ENCODE measurements at regions not wholly inside any gene's neighbourhood (a gene's known extent, or its start where the extent isn't known, plus 50 kb on each side); places are given as distances from the start of the nearest gene placed in this dataset.

GRCh38 chr1:79681382-79681781 lies 674.9 kb upstream of the ADGRL4 start:
- TF ChIP-seq CTCF (IDR thresholded peaks at IDR 0.05) = no peak
- TF ChIP-seq ZFX (IDR thresholded peaks at IDR 0.05; ENCODE audit: borderline replicate concordance) = no peak
- H3K27ac ChIP-seq = no peak overlapping the region

GRCh38 chr1:79679916-79680315 lies 673.4 kb upstream of the ADGRL4 start:
- no peak overlapping the region for H3K27ac ChIP-seq
- TF ChIP-seq CTCF (IDR thresholded peaks at IDR 0.05) = no peak
- TF ChIP-seq ZFX (IDR thresholded peaks at IDR 0.05; ENCODE audit: borderline replicate concordance) = no peak

- no peak for TF ChIP-seq CTCF (IDR thresholded peaks at IDR 0.05)
These were observed 661.5 kb upstream of the ADGRL4 start for GRCh38 chr1:79667848-79668696.

GRCh38 chr1:79667166-79667565 lies 660.6 kb upstream of the ADGRL4 start:
- TF ChIP-seq ZFX (IDR thresholded peaks at IDR 0.05; ENCODE audit: borderline replicate concordance) = no peak
- TF ChIP-seq CTCF (IDR thresholded peaks at IDR 0.05) = no peak
- H3K27ac ChIP-seq = no peak overlapping the region

More at GRCh38 chr1:79667848-79668696, 661.5 kb upstream of the ADGRL4 start:
- H3K27ac ChIP-seq = no peak overlapping the region

- TF ChIP-seq ZFX (IDR thresholded peaks at IDR 0.05; ENCODE audit: borderline replicate concordance) (no peak), CTCF (IDR thresholded peaks at IDR 0.05) (no peak)
- no peak overlapping the region for H3K27ac ChIP-seq
These were observed 657.4 kb upstream of the ADGRL4 start for GRCh38 chr1:79663916-79664315.

- TF ChIP-seq CTCF (IDR thresholded peaks at IDR 0.05) = no peak
- no peak for TF ChIP-seq ZFX (IDR thresholded peaks at IDR 0.05; ENCODE audit: borderline replicate concordance)
- no peak overlapping the region for H3K27ac ChIP-seq
These were observed 656.1 kb upstream of the ADGRL4 start for GRCh38 chr1:79662596-79662995.

- no peak overlapping the region for H3K27ac ChIP-seq
- TF ChIP-seq ZFX (IDR thresholded peaks at IDR 0.05; ENCODE audit: borderline replicate concordance) (no peak), CTCF (IDR thresholded peaks at IDR 0.05) (no peak)
These were observed 653.6 kb upstream of the ADGRL4 start for GRCh38 chr1:79660129-79660528.
